Upper lobe of left lung (tissue), 4 donors: ENCODE measurements at regions not wholly inside any gene's neighbourhood (a gene's known extent, or its start where the extent isn't known, plus 50 kb on each side); places are given as distances from the start of the nearest gene placed in this dataset.

Experiments used
- POLR2A ChIP-seq, 4 donors: fragments of 450-650 bp; IDR thresholded peaks; one replicate each; pipeline ENCODE4 v1.5.1; 2016 to 2017; ENCODE audit warnings: antibody characterized with exemption in 4 of 4, mild to moderate bottlenecking in 2 of 4
- POLR2AphosphoS5 ChIP-seq, 2 donors: sonication (generic); formaldehyde crosslinking; IDR thresholded peaks; one replicate each; pipeline ENCODE4 v1.5.1; 2017; ENCODE audit warnings: antibody characterized with exemption in 2 of 2

DNA sequence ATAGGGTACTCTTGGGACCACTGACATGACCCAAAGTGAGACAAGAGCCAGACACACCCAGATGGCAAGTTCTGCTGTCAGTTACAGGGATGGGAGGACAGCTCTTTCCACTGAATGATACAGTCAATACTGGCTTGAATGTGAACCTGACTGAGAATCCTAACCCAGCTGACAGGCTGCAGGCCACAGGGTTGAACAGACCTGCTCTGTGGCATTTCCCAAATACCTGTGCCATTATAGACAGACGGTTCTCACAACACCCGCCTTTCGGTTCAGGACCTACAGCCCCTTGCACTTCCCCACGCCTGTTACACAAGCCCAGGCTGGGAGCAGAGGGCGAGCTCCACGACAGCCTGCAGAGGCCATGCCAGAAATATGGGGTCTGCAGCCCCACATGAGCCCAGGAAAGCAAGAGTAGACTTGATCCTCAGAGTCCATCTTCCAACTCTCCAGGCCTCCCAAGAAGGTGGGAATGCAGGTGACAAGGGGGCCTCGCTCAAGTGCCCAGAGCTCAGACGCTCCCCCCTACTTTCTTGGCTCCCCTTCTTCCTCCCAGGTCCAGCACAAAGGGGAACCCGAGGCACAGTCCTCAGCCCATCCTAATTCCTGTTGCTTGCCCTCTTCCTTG is 314.3 kb downstream of the SOX9 start:
- no peak for TF ChIP-seq POLR2AphosphoS5 (IDR thresholded peaks at IDR 0.05)
- no peak for TF ChIP-seq POLR2A (IDR thresholded peaks at IDR 0.05)
